ENCODE measurements at regions not wholly inside any gene's neighbourhood (a gene's known extent, or its start where the extent isn't known, plus 50 kb on each side); places are given as distances from the start of the nearest gene placed in this dataset.
"Not testable (repeated sequence)": the region's sequence is repeated elsewhere in the genome, so short reads cannot be mapped to it uniquely, and the experiment has no call there.

DNA sequence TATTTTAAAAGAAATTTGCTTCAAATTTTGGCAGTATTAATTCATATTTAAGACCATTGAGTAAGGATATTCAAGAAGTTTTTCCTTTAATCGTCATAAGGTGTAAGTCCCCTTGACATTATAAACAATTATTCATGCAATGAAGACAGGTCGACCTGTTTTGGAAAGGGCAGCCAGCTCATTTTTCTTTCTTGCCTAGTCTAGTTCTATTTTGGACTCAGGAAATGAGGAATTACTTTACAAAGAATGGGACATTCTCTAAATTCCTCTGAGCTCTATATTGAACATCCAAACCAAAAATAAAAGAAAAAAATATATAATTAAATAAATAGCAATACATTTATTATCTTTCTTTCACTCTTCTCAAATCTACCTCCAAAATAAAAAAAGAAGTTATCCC is 595.6 kb upstream of the KIF2B start:
- Histone ChIP-seq H3K27ac (no peak overlapping the region), H3K27me3 (ENCODE audit: insufficient read depth, low read depth) (no peaks in the 10 kb centered on the region), H3K4me2 (no peak overlapping the region), H3K4me1 (ENCODE audit: low read depth, poor library complexity, severe bottlenecking) (no peaks in the 10 kb centered on the region), H4K20me1 (ENCODE audit: insufficient read depth) (no peaks in the 10 kb centered on the region), H3K36me3 (ENCODE audit: insufficient read depth) (no peaks in the 10 kb centered on the region), H3K79me2 (ENCODE audit: insufficient read depth, low read depth) (no peaks in the 10 kb centered on the region), H2AFZ (ENCODE audit: low read depth) (no peak overlapping the region), H3K9ac (no peak overlapping the region), H3K4me3 (IDR thresholded peaks at IDR 0.05; ENCODE audit: insufficient read depth, low read depth, low read length) (no peak overlapping the region)
- TF ChIP-seq CTCF (conservative IDR thresholded peaks at IDR 0.05; ENCODE audit: low read depth, low read length): no peak

DNA sequence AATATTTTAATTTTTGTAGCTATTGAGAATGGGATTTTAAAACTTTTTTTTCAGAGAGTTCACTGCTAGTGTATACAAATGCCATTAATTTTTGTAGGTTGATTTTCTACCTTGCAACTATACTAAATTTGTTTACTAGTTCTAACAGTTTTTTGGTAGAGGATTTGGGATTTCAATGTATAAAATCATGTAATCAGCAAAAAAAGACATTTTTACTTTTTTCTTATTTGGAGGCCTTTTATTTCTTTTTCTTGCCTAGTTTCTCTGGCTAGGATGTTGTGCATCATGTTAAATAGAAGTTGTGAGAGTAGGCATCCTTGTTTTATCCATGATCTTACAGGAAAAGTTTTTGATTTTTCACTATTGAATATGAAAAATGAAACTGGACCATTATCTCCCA is 602.9 kb upstream of the KIF2B start:
- H3K9ac ChIP-seq: no peak overlapping the region
- TF ChIP-seq CTCF (conservative IDR thresholded peaks at IDR 0.05; ENCODE audit: low read depth, low read length): no peak
- H3K4me2 ChIP-seq: no peak overlapping the region
- H3K4me1 ChIP-seq (ENCODE audit: low read depth, poor library complexity, severe bottlenecking): no peaks in the 10 kb centered on the region
- no peak overlapping the region for H3K4me3 ChIP-seq (IDR thresholded peaks at IDR 0.05; ENCODE audit: insufficient read depth, low read depth, low read length)
- no peaks in the 10 kb centered on the region for H3K27me3 ChIP-seq (ENCODE audit: insufficient read depth, low read depth)
- H3K27ac ChIP-seq: no peak overlapping the region
- no peaks in the 10 kb centered on the region for H3K36me3 ChIP-seq (ENCODE audit: insufficient read depth)
- H3K79me2 ChIP-seq (ENCODE audit: insufficient read depth, low read depth): no peaks in the 10 kb centered on the region
- H2AFZ ChIP-seq (ENCODE audit: low read depth): no peak overlapping the region
- H4K20me1 ChIP-seq (ENCODE audit: insufficient read depth): no peaks in the 10 kb centered on the region

GRCh38 chr17:53218723-53219122 is 604.0 kb upstream of the KIF2B start:
- Histone ChIP-seq H3K9ac (no peak overlapping the region), H4K20me1 (ENCODE audit: insufficient read depth) (no peaks in the 10 kb centered on the region), H3K27me3 (ENCODE audit: insufficient read depth, low read depth) (no peaks in the 10 kb centered on the region), H3K4me2 (no peak overlapping the region), H3K36me3 (ENCODE audit: insufficient read depth) (no peaks in the 10 kb centered on the region), H3K27ac (no peak overlapping the region), H3K4me3 (IDR thresholded peaks at IDR 0.05; ENCODE audit: insufficient read depth, low read depth, low read length) (no peak overlapping the region), H3K79me2 (ENCODE audit: insufficient read depth, low read depth) (no peaks in the 10 kb centered on the region), H2AFZ (ENCODE audit: low read depth) (no peak overlapping the region), H3K4me1 (ENCODE audit: low read depth, poor library complexity, severe bottlenecking) (no peaks in the 10 kb centered on the region)
- no peak for TF ChIP-seq CTCF (conservative IDR thresholded peaks at IDR 0.05; ENCODE audit: low read depth, low read length)

- no peaks in the 10 kb centered on the region for H3K79me2 ChIP-seq (ENCODE audit: insufficient read depth, low read depth)
- no peak for TF ChIP-seq CTCF (conservative IDR thresholded peaks at IDR 0.05; ENCODE audit: low read depth, low read length)
Measured at GRCh38 chr17:53217311-53217710, 605.4 kb upstream of the KIF2B start.

GRCh38 chr17:53208935-53209334 is 613.8 kb upstream of the KIF2B start:
- H3K27me3 ChIP-seq (ENCODE audit: insufficient read depth, low read depth); H3K36me3 ChIP-seq (ENCODE audit: insufficient read depth); H4K20me1 ChIP-seq (ENCODE audit: insufficient read depth); H3K27ac ChIP-seq; H3K4me1 ChIP-seq (ENCODE audit: low read depth, poor library complexity, severe bottlenecking); H2AFZ ChIP-seq (ENCODE audit: low read depth); H3K4me2 ChIP-seq; H3K9ac ChIP-seq; H3K4me3 ChIP-seq (IDR thresholded peaks at IDR 0.05; ENCODE audit: insufficient read depth, low read depth, low read length); H3K79me2 ChIP-seq (ENCODE audit: insufficient read depth, low read depth): not testable (repeated sequence)

More at GRCh38 chr17:53217311-53217710, 605.4 kb upstream of the KIF2B start:
- Histone ChIP-seq H3K27me3 (ENCODE audit: insufficient read depth, low read depth) (no peaks in the 10 kb centered on the region), H3K27ac (no peak overlapping the region), H3K4me3 (IDR thresholded peaks at IDR 0.05; ENCODE audit: insufficient read depth, low read depth, low read length) (no peak overlapping the region), H3K36me3 (ENCODE audit: insufficient read depth) (no peaks in the 10 kb centered on the region), H4K20me1 (ENCODE audit: insufficient read depth) (no peaks in the 10 kb centered on the region), H3K9ac (no peak overlapping the region), H2AFZ (ENCODE audit: low read depth) (no peak overlapping the region), H3K4me1 (ENCODE audit: low read depth, poor library complexity, severe bottlenecking) (no peaks in the 10 kb centered on the region), H3K4me2 (no peak overlapping the region)
